ENCODE measurements at regions not wholly inside any gene's neighbourhood (a gene's known extent, or its start where the extent isn't known, plus 50 kb on each side); places are given as distances from the start of the nearest gene placed in this dataset.

DNA sequence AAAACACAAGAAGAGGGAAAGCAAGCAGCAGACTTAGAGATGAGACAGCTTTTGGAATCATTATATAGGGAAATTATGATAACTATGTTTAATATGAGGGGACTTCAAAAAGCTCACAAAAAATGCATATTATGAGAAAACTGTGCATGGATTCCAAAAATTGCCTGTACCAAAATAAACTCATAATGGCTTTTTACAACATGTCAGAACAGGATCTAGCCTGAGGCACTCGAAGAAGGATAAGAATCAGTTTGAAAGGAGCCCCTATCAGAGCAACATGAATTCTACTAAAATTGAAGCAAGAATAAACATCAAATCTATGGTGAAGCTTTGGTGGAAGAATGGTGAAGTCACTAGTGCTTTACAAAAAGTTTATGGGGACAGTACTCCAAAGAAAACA is 187.4 kb downstream of the RDH14 start:
- Mint-ChIP-seq H3K36me3 (no peaks in the 10 kb centered on the region), H3K9me3 (no peaks in the 10 kb centered on the region), H3K4me3 (no peak overlapping the region), H3K27me3 (peaks cover 11 to 14% of the 10 kb centered on the region in 2 donors), H3K27ac (no peak overlapping the region), H3K4me1 (no peaks in the 10 kb centered on the region)
- no CpG with 5 or more reads among the region's 1 CpG for WGBS (ENCODE audit: insufficient coverage)
- Histone ChIP-seq H3K4me1 (ENCODE audit: control insufficient read depth in 1 of 2, extremely low read depth in 1 of 2, insufficient read depth in 2 of 2, low read length in 2 of 2) (no peaks in the 10 kb centered on the region), H3K36me3 (ENCODE audit: control insufficient read depth in 2 of 2, extremely low read depth in 1 of 2, insufficient read depth in 1 of 2, low read length in 1 of 2) (no peaks in the 10 kb centered on the region), H3K27me3 (replicated peaks in 1 of 2; ENCODE audit: control insufficient read depth in 2 of 2, extremely low read depth in 1 of 2, insufficient read depth in 2 of 2, low read length in 1 of 2) (no peaks in the 10 kb centered on the region), H3K4me3 (ENCODE audit: control insufficient read depth in 1 of 2, extremely low read depth in 1 of 2, low read length in 1 of 2) (no peak overlapping the region), H3K9me3 (no peaks in the 10 kb centered on the region), H3K27ac (ENCODE audit: low read length) (no peak overlapping the region)
- CTCF ChIA-PET = interaction anchor here (0.6 to 1.0 kb wide), 3 partner anchors 9 to 125 kb away, joined by 3 to 4 read pairs (median 3); no protein-coding TSS in a partner anchor
- no peak for DNase-seq
- POLR2A ChIA-PET = no interaction called here
- ATAC-seq (replicated peaks in 1 of 4) = no peak

DNA sequence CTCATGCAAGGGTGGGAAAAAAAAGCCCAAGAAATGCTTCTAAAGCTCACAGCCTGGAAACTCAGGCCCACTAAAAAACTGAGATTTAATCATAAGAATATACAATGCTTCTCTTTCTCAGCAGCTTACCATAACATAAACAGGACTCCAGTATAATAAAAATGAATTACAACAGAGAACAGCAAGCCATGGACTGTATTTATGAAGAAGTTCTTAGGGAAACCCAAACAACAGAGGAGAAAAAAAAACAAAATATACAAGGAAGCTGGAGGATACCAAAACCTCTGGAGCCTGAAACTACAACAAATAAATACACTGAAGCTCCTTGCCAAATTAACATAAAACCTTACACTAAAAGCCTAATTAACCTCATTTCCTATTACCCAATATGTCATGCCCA is 187.8 kb downstream of the RDH14 start:
- Histone ChIP-seq H3K27ac (ENCODE audit: low read length) (no peak overlapping the region), H3K4me3 (ENCODE audit: control insufficient read depth in 1 of 2, extremely low read depth in 1 of 2, low read length in 1 of 2) (no peak overlapping the region), H3K4me1 (ENCODE audit: control insufficient read depth in 1 of 2, extremely low read depth in 1 of 2, insufficient read depth in 2 of 2, low read length in 2 of 2) (no peaks in the 10 kb centered on the region), H3K36me3 (ENCODE audit: control insufficient read depth in 2 of 2, extremely low read depth in 1 of 2, insufficient read depth in 1 of 2, low read length in 1 of 2) (no peaks in the 10 kb centered on the region), H3K27me3 (replicated peaks in 1 of 2; ENCODE audit: control insufficient read depth in 2 of 2, extremely low read depth in 1 of 2, insufficient read depth in 2 of 2, low read length in 1 of 2) (no peaks in the 10 kb centered on the region), H3K9me3 (no peaks in the 10 kb centered on the region)
- CTCF ChIA-PET = interaction anchor here (0.6 to 1.0 kb wide), 2 partner anchors 16 to 125 kb away, joined by 3 to 4 read pairs; no protein-coding TSS in a partner anchor
- Mint-ChIP-seq H3K4me3 (no peak overlapping the region), H3K4me1 (no peaks in the 10 kb centered on the region), H3K27ac (no peak overlapping the region), H3K36me3 (no peaks in the 10 kb centered on the region), H3K9me3 (no peaks in the 10 kb centered on the region), H3K27me3 (peaks cover 10 to 14% of the 10 kb centered on the region in 2 donors)
- POLR2A ChIA-PET = no interaction called here
- DNase-seq = no peak
- ATAC-seq (replicated peaks in 1 of 4) = no peak

DNA sequence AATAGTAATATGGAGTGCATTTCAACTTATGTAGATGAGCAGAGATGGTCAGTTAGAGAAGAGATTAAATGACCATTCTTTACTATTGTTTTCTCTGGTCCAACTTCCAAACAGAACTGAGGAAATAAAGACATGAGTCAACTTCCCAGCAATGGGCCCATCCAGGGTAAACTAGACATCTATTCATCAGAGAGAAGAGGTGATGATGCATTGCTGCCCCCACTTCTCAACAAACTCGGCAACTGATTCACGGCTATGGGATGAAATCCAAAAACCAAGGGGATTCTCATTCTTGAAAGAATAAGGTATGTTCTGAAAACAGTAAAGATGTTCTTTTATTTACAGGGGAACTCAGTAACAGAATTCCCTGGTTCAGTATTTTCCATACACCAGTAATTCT is 190.7 kb downstream of the RDH14 start:
- no peak overlapping the region for H3K4me3 ChIP-seq (ENCODE audit: control insufficient read depth in 1 of 2, extremely low read depth in 1 of 2, low read length in 1 of 2)
- H3K27me3 ChIP-seq (replicated peaks in 1 of 2; ENCODE audit: control insufficient read depth in 2 of 2, extremely low read depth in 1 of 2, insufficient read depth in 2 of 2, low read length in 1 of 2) = no peaks in the 10 kb centered on the region
- no peaks in the 10 kb centered on the region for H3K9me3 ChIP-seq
- no peaks in the 10 kb centered on the region for H3K4me1 ChIP-seq (ENCODE audit: control insufficient read depth in 1 of 2, extremely low read depth in 1 of 2, insufficient read depth in 2 of 2, low read length in 2 of 2)
- POLR2A ChIA-PET = no interaction called here
- Mint-ChIP-seq H3K4me3 (no peak overlapping the region), H3K27me3 (peaks cover 16 to 17% of the 10 kb centered on the region in 2 donors), H3K9me3 (no peaks in the 10 kb centered on the region), H3K27ac (no peak overlapping the region), H3K4me1 (no peaks in the 10 kb centered on the region), H3K36me3 (no peaks in the 10 kb centered on the region)
- CTCF ChIA-PET = interaction anchor here in 1 of 2 donors (0.9 kb wide), 1 partner anchor 35 kb away, joined by 3 read pairs; no protein-coding TSS in a partner anchor
- DNase-seq = no peak
- no CpG with 5 or more reads among the region's 2 CpGs for WGBS (ENCODE audit: insufficient coverage)
- H3K27ac ChIP-seq (ENCODE audit: low read length) = no peak overlapping the region
- H3K36me3 ChIP-seq (ENCODE audit: control insufficient read depth in 2 of 2, extremely low read depth in 1 of 2, insufficient read depth in 1 of 2, low read length in 1 of 2) = no peaks in the 10 kb centered on the region
- ATAC-seq (replicated peaks in 1 of 4) = no peak

DNA sequence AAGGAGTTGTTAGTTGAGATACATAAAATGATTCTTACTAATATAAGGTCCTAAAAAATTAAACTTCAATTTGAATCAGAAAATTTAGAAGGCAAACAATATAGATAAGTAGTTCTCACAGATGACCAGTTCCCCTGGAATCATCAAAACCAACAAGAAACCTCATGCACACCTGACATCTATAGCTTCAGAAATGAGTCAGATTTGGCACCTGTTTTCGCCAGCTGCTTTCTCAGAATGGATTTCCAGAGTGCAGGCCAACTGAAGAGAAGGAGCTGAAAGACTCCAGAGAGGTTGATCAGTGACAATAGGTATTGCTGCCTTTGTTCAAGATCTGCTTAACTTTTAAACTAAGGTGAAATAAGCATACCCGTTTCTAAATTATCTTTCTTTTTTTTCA is 192.4 kb downstream of the RDH14 start:
- DNase-seq (no peak), ATAC-seq (replicated peaks in 1 of 4) (no peak)
- ChIA-PET CTCF (interaction anchor here in 1 of 2 donors (0.6 kb wide), 1 partner anchor 11 kb away, joined by 3 read pairs; no protein-coding TSS in a partner anchor), POLR2A (no interaction called here)
- H3K4me3 ChIP-seq (ENCODE audit: control insufficient read depth in 1 of 2, extremely low read depth in 1 of 2, low read length in 1 of 2) = no peak overlapping the region
- H3K4me1 ChIP-seq (ENCODE audit: control insufficient read depth in 1 of 2, extremely low read depth in 1 of 2, insufficient read depth in 2 of 2, low read length in 2 of 2) = no peaks in the 10 kb centered on the region
- WGBS (ENCODE audit: insufficient coverage) = no CpG with 5 or more reads among the region's 2 CpGs
- H3K27me3 Mint-ChIP-seq = peaks cover 17 to 18% of the 10 kb centered on the region in 2 donors
- H3K27ac Mint-ChIP-seq = no peak overlapping the region
- no peaks in the 10 kb centered on the region for H3K36me3 ChIP-seq (ENCODE audit: control insufficient read depth in 2 of 2, extremely low read depth in 1 of 2, insufficient read depth in 1 of 2, low read length in 1 of 2)
- H3K4me3 Mint-ChIP-seq = no peak overlapping the region
- H3K9me3 Mint-ChIP-seq = no peaks in the 10 kb centered on the region
- H3K9me3 ChIP-seq = no peaks in the 10 kb centered on the region
- no peak overlapping the region for H3K27ac ChIP-seq (ENCODE audit: low read length)
- no peaks in the 10 kb centered on the region for H3K4me1 Mint-ChIP-seq
- no peaks in the 10 kb centered on the region for H3K27me3 ChIP-seq (replicated peaks in 1 of 2; ENCODE audit: control insufficient read depth in 2 of 2, extremely low read depth in 1 of 2, insufficient read depth in 2 of 2, low read length in 1 of 2)
- no peaks in the 10 kb centered on the region for H3K36me3 Mint-ChIP-seq

GRCh38 chr2:18365342-18365741 is 195.1 kb downstream of the RDH14 start:
- Mint-ChIP-seq H3K9me3 (no peaks in the 10 kb centered on the region), H3K27ac (no peak overlapping the region), H3K4me1 (no peaks in the 10 kb centered on the region), H3K4me3 (no peak overlapping the region), H3K36me3 (no peaks in the 10 kb centered on the region), H3K27me3 (peaks cover 15 to 28% of the 10 kb centered on the region in 2 donors)
- Histone ChIP-seq H3K36me3 (ENCODE audit: control insufficient read depth in 2 of 2, extremely low read depth in 1 of 2, insufficient read depth in 1 of 2, low read length in 1 of 2) (no peaks in the 10 kb centered on the region), H3K27me3 (replicated peaks in 1 of 2; ENCODE audit: control insufficient read depth in 2 of 2, extremely low read depth in 1 of 2, insufficient read depth in 2 of 2, low read length in 1 of 2) (peaks cover 0 to 2% of the 10 kb centered on the region in 2 experiments), H3K9me3 (no peaks in the 10 kb centered on the region), H3K4me3 (ENCODE audit: control insufficient read depth in 1 of 2, extremely low read depth in 1 of 2, low read length in 1 of 2) (no peak overlapping the region), H3K27ac (ENCODE audit: low read length) (no peak overlapping the region), H3K4me1 (ENCODE audit: control insufficient read depth in 1 of 2, extremely low read depth in 1 of 2, insufficient read depth in 2 of 2, low read length in 2 of 2) (no peaks in the 10 kb centered on the region)
- CTCF ChIA-PET = no interaction called here
- DNase-seq (no peak), ATAC-seq (replicated peaks in 1 of 4) (no peak)
- POLR2A ChIA-PET = no interaction called here
- WGBS (ENCODE audit: insufficient coverage) = no CpG with 5 or more reads among the region's 2 CpGs

GRCh38 chr2:18363348-18363747 is 197.1 kb downstream of the RDH14 start:
- H3K36me3 Mint-ChIP-seq = no peaks in the 10 kb centered on the region

DNA sequence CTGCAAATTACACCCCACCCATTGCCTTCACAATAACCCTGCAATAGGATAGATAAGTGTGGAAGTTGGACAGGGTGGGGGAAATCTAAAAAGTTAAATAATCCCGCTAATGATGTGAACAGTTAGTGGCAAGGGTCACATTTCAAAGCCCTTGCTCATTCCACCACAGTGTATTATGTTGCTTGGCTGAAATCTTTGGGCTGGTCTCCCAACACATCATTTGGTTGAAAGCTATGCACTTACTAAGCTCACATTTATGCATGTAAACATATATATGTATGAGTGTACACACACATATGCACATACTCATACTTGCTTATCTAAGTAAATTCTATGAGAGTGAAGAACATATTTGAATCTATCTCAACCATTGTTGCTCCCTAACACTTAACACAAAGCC is 197.8 kb downstream of the RDH14 start:
- ATAC-seq (replicated peaks in 1 of 4) (no peak), DNase-seq (no peak)
- H3K9me3 ChIP-seq = no peaks in the 10 kb centered on the region
- H3K27ac Mint-ChIP-seq = no peak overlapping the region
- ChIA-PET POLR2A (no interaction called here), CTCF (no interaction called here)
- no peaks in the 10 kb centered on the region for H3K36me3 ChIP-seq (ENCODE audit: control insufficient read depth in 2 of 2, extremely low read depth in 1 of 2, insufficient read depth in 1 of 2, low read length in 1 of 2)
- no peaks in the 10 kb centered on the region for H3K9me3 Mint-ChIP-seq
- no peak overlapping the region for H3K4me3 ChIP-seq (ENCODE audit: control insufficient read depth in 1 of 2, extremely low read depth in 1 of 2, low read length in 1 of 2)
- H3K4me1 Mint-ChIP-seq = no peaks in the 10 kb centered on the region
- no peak overlapping the region for H3K27ac ChIP-seq (ENCODE audit: low read length)
- no peaks in the 10 kb centered on the region for H3K4me1 ChIP-seq (ENCODE audit: control insufficient read depth in 1 of 2, extremely low read depth in 1 of 2, insufficient read depth in 2 of 2, low read length in 2 of 2)
- H3K36me3 Mint-ChIP-seq = no peaks in the 10 kb centered on the region
- peaks cover 11 to 17% of the 10 kb centered on the region in 2 donors for H3K27me3 Mint-ChIP-seq
- H3K4me3 Mint-ChIP-seq = no peak overlapping the region
- H3K27me3 ChIP-seq (replicated peaks in 1 of 2; ENCODE audit: control insufficient read depth in 2 of 2, extremely low read depth in 1 of 2, insufficient read depth in 2 of 2, low read length in 1 of 2) = peaks cover 0 to 2% of the 10 kb centered on the region in 2 experiments
- WGBS (ENCODE audit: insufficient coverage) = no CpG with 5 or more reads among the region's 1 CpG

More at GRCh38 chr2:18363348-18363747, 197.1 kb downstream of the RDH14 start:
- POLR2A ChIA-PET = no interaction called here
- WGBS (ENCODE audit: insufficient coverage) = no CpG with 5 or more reads among the region's 3 CpGs
- Histone ChIP-seq H3K27ac (ENCODE audit: low read length) (no peak overlapping the region), H3K4me1 (ENCODE audit: control insufficient read depth in 1 of 2, extremely low read depth in 1 of 2, insufficient read depth in 2 of 2, low read length in 2 of 2) (no peaks in the 10 kb centered on the region), H3K27me3 (replicated peaks in 1 of 2; ENCODE audit: control insufficient read depth in 2 of 2, extremely low read depth in 1 of 2, insufficient read depth in 2 of 2, low read length in 1 of 2) (peaks cover 0 to 2% of the 10 kb centered on the region in 2 experiments), H3K9me3 (no peaks in the 10 kb centered on the region), H3K4me3 (ENCODE audit: control insufficient read depth in 1 of 2, extremely low read depth in 1 of 2, low read length in 1 of 2) (no peak overlapping the region), H3K36me3 (ENCODE audit: control insufficient read depth in 2 of 2, extremely low read depth in 1 of 2, insufficient read depth in 1 of 2, low read length in 1 of 2) (no peaks in the 10 kb centered on the region)
- Mint-ChIP-seq H3K27me3 (peaks cover 12 to 19% of the 10 kb centered on the region in 2 donors), H3K4me3 (no peak overlapping the region), H3K27ac (no peak overlapping the region), H3K9me3 (no peaks in the 10 kb centered on the region), H3K4me1 (no peaks in the 10 kb centered on the region)
- no peak for ATAC-seq (replicated peaks in 1 of 4)
- CTCF ChIA-PET = no interaction called here
- no peak for DNase-seq
